ENCODE measurements at regions not wholly inside any gene's neighbourhood (a gene's known extent, or its start where the extent isn't known, plus 50 kb on each side); places are given as distances from the start of the nearest gene placed in this dataset.

GRCh38 chr4:74651198-74651597 lies 143.1 kb downstream of the BTC start:
- DNase-seq: no peak

- no peak for DNase-seq
Measured at GRCh38 chr4:74653331-74654229, 140.7 kb downstream of the BTC start.

- no peak for DNase-seq
Measured at GRCh38 chr4:74654230-74654681, 140.1 kb downstream of the BTC start.

GRCh38 chr4:74656596-74656995 lies 137.7 kb downstream of the BTC start:
- no peak for DNase-seq

GRCh38 chr4:74658116-74658515 lies 136.2 kb downstream of the BTC start:
- DNase-seq: no peak

GRCh38 chr4:74659576-74660411 lies 134.5 kb downstream of the BTC start:
- no peak for DNase-seq

GRCh38 chr4:74660866-74661265 lies 133.5 kb downstream of the BTC start:
- no peak for DNase-seq

- no peak for DNase-seq
Measured at GRCh38 chr4:74661427-74662201, 132.7 kb downstream of the BTC start.

- DNase-seq: no peak
Measured at GRCh38 chr4:74663631-74664030, 130.7 kb downstream of the BTC start.

GRCh38 chr4:74665346-74665745 lies 129.0 kb downstream of the BTC start:
- DNase-seq: no peak

GRCh38 chr4:74665876-74666275 lies 128.4 kb downstream of the BTC start:
- DNase-seq: no peak

GRCh38 chr4:74667438-74667837 lies 126.9 kb downstream of the BTC start:
- no peak for DNase-seq

- DNase-seq: no peak
Measured at GRCh38 chr4:74667944-74668343, 126.4 kb downstream of the BTC start.

GRCh38 chr4:74669702-74670101 lies 124.6 kb downstream of the BTC start:
- DNase-seq: no peak

- no peak for DNase-seq
Measured at GRCh38 chr4:74670583-74670982, 123.7 kb downstream of the BTC start.

GRCh38 chr4:74671080-74671698 lies 123.1 kb downstream of the BTC start:
- DNase-seq: peak; percentile 5

GRCh38 chr4:74674750-74675149 lies 119.6 kb downstream of the BTC start:
- DNase-seq: no peak

- peak; percentile 12 for DNase-seq
Measured at GRCh38 chr4:74675673-74676279, 118.5 kb downstream of the BTC start.

- DNase-seq: no peak
Measured at GRCh38 chr4:74682567-74683359, 111.6 kb downstream of the BTC start.

GRCh38 chr4:74692972-74693371 lies 101.4 kb downstream of the BTC start:
- no peak for DNase-seq

Data from KG1 (cell line).